ENCODE measurements at regions not wholly inside any gene's neighbourhood (a gene's known extent, or its start where the extent isn't known, plus 50 kb on each side); places are given as distances from the start of the nearest gene placed in this dataset.
"Not testable (repeated sequence)": the region's sequence is repeated elsewhere in the genome, so short reads cannot be mapped to it uniquely, and the experiment has no call there.

GRCh38 chr1:149700220-149700619, 82.3 kb upstream of the FCGR1A start:
- not testable (repeated sequence) for DNase-seq (ENCODE audit: low read depth in 2 of 3, low spot score in 1 of 3)

- DNase-seq (ENCODE audit: low read depth in 2 of 3, low spot score in 1 of 3) = not testable (repeated sequence)
These were observed 81.6 kb upstream of the FCGR1A start for GRCh38 chr1:149700677-149701567.

- DNase-seq (ENCODE audit: low read depth in 2 of 3, low spot score in 1 of 3) = peak; percentile 26 to 87 (median 64)
These were observed 74.2 kb upstream of the FCGR1A start for GRCh38 chr1:149708192-149708853.

GRCh38 chr1:149711651-149712050, 70.8 kb upstream of the FCGR1A start:
- DNase-seq (ENCODE audit: low read depth in 2 of 3, low spot score in 1 of 3) = not testable (repeated sequence)

- DNase-seq (ENCODE audit: low read depth in 2 of 3, low spot score in 1 of 3) = peak; percentile 36 to 76 (median 59)
These were observed 70.2 kb upstream of the FCGR1A start for GRCh38 chr1:149712154-149712927.

GRCh38 chr1:149713513-149713912, 69.0 kb upstream of the FCGR1A start:
- DNase-seq (ENCODE audit: low read depth in 2 of 3, low spot score in 1 of 3) = not testable (repeated sequence)

- not testable (repeated sequence) for DNase-seq (ENCODE audit: low read depth in 2 of 3, low spot score in 1 of 3)
These were observed 68.5 kb upstream of the FCGR1A start for GRCh38 chr1:149713952-149714351.

GRCh38 chr1:149724618-149725302, 57.7 kb upstream of the FCGR1A start:
- not testable (repeated sequence) for DNase-seq (ENCODE audit: low read depth in 2 of 3, low spot score in 1 of 3)

GRCh38 chr1:149726688-149727087, 55.8 kb upstream of the FCGR1A start:
- DNase-seq (ENCODE audit: low read depth in 2 of 3, low spot score in 1 of 3) = not testable (repeated sequence)

GRCh38 chr1:149728598-149728997, 53.9 kb upstream of the FCGR1A start:
- not testable (repeated sequence) for DNase-seq (ENCODE audit: low read depth in 2 of 3, low spot score in 1 of 3)
